GM21381 (cell line): ENCODE measurements at regions not wholly inside any gene's neighbourhood (a gene's known extent, or its start where the extent isn't known, plus 50 kb on each side); places are given as distances from the start of the nearest gene placed in this dataset.
"Not testable (repeated sequence)": the region's sequence is repeated elsewhere in the genome, so short reads cannot be mapped to it uniquely, and the experiment has no call there.

Source experiments
- ATAC-seq: cut with Tn5 transposase; IDR thresholded peaks from one replicate; pipeline ENCODE4 v1.9.1; 2021; ENCODE audit warnings: mild to moderate bottlenecking, moderate library complexity; ENCODE audit not compliant: unreplicated experiment

DNA sequence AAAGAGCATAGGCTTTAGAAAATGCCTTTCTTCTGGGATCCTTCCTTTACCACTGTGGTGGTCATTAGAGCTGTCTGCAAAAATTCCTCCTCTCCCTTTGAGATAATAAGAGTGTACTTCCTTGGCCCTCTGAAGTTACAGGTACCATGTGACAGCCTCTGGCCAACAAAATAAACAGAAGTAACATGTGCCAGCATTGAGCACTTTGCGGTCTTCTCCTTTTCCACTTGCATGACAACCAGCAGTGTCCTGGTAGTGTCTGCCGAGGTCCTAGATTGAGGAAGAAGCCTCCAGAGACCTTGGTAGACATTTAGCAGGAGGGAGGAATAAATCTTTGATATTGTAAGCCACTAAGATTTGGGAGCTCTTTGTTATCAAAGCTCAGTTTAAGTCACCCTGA is 87.5 kb upstream of the ARID1B start:
- ATAC-seq = no peak

DNA sequence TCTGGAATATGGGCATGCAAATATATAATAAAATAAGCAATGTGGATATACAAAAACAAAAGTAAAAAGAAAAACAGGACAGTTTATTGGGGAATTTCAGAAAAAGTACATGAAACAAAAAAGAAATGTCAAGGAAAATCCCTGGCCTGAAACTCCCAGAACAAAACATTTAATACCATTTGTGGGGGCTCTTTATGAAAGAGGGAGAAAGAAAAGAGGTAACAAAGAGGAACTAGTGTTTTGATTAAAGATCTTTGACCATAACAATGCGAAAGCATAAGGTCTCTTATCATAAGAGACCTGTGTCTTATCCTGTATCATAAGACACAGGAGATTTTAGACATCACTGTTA is 88.6 kb upstream of the ARID1B start:
- ATAC-seq = no peak

- no peak for ATAC-seq
Measured at GRCh38 chr6:156687789-156688619, 89.2 kb upstream of the ARID1B start.

DNA sequence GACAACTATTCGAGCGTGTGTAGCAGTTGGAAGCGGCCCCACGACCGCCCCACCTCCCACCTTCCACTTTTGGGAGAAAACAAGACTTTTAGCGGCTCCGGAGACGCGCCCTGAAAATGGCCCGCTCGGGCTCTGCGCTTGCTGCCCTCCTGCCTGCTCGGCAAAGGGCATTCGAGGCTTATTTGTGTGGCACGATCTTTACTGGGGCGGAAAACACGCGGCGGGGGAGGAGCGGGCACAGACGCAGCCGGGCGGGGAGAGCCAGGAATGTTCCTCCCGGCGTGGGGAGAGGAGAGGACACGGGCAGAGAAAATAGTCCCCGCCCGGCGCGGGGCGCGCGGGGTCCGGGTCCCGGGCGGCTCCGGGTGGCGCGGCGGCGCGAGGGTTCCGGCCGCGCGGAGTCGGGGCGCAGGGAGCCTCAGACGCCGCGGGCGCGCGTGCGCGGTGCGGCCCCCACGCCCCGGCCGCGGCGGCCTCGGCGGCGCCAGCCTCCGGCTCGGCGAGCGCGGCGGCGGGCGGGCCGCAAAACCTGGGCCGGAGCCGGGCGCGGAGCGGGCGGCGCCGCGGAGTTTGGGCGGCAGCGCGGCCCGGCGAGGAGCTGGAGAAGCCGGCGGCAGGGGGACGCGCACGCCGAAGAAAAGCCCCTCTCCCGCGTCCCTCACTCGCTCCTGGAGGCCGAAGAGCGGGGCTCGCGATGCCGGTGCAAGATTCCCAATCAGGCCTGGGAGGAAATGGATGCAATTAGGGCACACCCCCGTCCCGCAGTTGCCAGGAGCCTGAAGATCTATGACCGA is 90.0 kb upstream of the ARID1B start:
- ATAC-seq = peak; percentile 62

- no peak for ATAC-seq
Measured at GRCh38 chr6:156686301-156686994, 90.7 kb upstream of the ARID1B start.

DNA sequence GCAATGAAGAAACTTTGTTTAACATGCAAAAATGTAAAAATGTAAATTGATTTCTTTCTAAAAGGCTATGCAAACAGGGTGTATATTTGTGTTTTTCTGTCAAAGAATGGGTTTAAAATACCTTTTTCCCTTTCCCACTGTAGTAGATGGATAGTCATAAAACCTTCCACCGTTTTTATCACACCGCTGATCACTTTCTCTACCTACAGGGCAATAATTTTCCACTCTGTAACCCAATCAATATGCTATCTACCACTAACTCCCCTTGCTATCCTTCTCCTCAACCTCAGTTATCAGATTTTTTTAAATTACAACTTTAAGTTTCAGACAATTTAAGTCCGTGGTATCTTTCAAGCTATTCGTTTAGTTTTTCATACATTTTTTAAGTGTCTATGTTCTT is 91.4 kb upstream of the ARID1B start:
- no peak for ATAC-seq

GRCh38 chr6:156683821-156684220 is 93.4 kb upstream of the ARID1B start:
- ATAC-seq = no peak

- no peak for ATAC-seq
Measured at GRCh38 chr6:156676721-156677120, 100.5 kb upstream of the ARID1B start.

DNA sequence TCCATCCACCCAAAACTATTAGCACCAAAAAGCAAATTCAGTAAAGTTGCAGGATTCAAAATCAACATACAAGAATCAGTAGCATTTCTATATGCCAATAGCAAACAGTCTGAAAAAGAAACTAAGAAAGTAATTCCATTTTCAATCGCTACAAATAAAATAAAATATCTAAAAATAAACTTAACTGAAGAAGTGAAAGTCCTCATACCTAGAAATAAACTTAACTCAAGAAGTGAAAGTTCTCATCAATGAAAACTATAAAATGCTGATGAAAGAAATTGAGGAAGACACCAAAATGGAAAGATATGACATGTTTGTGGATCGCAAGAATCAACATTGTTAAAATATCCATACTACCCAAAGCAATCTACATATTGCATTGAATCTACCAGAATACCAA is 103.0 kb upstream of the ARID1B start:
- ATAC-seq = no peak

- ATAC-seq = not testable (repeated sequence)
Measured at GRCh38 chr6:156670097-156670496, 107.1 kb upstream of the ARID1B start.

GRCh38 chr6:156662025-156662445 is 115.1 kb upstream of the ARID1B start:
- ATAC-seq = no peak

DNA sequence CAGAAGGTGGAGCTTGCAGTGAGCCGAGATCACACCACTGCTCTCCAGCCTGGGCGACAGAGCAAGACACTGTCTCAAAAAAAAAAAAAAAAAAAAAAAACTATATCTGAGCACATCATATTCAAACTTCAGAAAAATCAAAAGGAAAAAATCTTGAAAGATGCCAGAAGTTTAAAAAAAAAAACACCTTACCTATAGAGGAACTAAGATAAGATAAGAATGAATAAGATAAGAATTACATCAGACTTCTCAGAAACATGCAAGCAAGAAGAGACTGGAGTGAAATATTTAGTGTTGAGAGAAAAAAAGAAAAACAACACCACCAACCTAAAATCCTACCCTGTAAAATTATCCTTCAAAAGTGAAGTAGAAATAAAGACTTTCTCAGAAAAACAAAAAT is 116.8 kb upstream of the ARID1B start:
- no peak for ATAC-seq

- no peak for ATAC-seq
Measured at GRCh38 chr6:156659822-156660198, 117.4 kb upstream of the ARID1B start.

GRCh38 chr6:156658966-156659821 is 118.0 kb upstream of the ARID1B start:
- ATAC-seq = no peak

GRCh38 chr6:156658186-156658965 is 118.8 kb upstream of the ARID1B start:
- no peak for ATAC-seq

DNA sequence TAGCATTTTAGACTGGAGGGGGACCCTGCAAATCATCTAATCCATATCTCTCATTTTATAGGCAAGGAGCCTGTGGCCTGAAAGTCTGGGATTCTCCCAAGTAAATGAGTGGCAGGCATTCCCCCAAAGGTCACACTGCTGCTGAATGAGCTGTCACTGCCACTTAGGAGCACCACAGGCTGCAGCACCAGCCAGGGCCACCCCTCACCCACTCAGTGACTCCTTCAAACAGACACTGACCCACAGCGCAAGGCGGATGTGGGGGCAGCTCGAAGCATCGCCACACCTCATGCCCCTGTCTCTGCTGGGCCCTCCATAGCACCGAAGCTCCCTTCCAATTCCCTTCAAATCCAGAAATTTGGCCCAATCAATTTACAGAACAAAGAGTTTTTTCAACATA is 119.9 kb upstream of the ARID1B start:
- ATAC-seq = no peak

- ATAC-seq = no peak
Measured at GRCh38 chr6:156654919-156655918, 122.0 kb upstream of the ARID1B start.

DNA sequence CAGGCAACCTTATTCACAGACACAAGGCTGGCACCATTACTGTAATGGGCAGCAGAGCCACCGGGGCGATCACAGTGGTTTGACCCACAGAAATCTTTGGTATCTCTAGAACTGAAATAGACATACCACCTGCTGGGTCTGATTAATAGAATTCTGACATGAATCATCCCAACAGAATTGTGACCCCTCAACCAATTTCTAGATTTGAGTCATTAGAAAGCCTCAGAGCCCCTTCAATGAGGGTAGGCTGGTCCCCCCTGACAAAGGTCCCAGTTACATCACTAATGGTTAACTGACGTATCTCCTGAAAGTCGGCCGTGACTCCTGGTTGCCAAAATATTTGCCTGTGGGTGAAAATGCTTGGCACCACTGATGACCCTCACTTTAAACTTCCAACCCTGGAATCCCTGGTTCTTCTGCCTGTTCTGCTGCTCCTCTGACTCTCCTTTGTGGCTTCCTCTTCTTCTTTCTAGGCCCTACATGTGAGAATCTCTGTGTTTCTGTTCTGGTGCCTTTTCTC is 124.9 kb upstream of the ARID1B start:
- ATAC-seq = no peak

DNA sequence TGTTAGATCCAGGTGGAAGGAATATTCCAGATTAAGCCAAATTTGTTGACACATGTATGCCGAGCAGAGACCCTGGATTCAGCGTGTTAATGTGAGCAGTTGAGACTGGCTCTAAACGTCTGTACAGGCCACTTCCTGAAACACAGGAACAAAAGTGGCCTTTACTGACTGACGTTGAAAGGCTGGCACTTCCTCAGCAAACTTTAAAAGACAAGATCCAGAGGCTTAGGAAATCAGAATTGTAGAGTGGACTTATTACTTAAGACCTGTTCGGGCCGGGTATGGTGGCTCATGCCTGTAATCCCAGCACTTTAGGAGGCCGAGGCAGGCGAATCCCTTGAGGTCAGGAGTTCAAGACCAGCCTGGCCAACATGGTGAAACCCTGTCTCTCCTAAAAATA is 125.7 kb upstream of the ARID1B start:
- ATAC-seq = no peak
